Activated naive CD4-positive, alpha-beta T cell treated with Interleukin-2 at 50 U/mL for 16 hours (primary cell): ENCODE measurements at regions not wholly inside any gene's neighbourhood (a gene's known extent, or its start where the extent isn't known, plus 50 kb on each side); places are given as distances from the start of the nearest gene placed in this dataset.
"Not testable (repeated sequence)": the region's sequence is repeated elsewhere in the genome, so short reads cannot be mapped to it uniquely, and the experiment has no call there.

Source experiments
- DNase-seq: peaks from one replicate; pipeline ENCODE4 v3.0.0-alpha.2; 2020

GRCh38 chr15:54840621-54841398, 355.9 kb downstream of the RSL24D1 start:
- DNase-seq, result no peak

- no peak for DNase-seq
Measured at GRCh38 chr15:54839379-54839778, 357.4 kb downstream of the RSL24D1 start.

- no peak for DNase-seq
Measured at GRCh38 chr15:54836052-54836795, 360.5 kb downstream of the RSL24D1 start.

GRCh38 chr15:54829821-54830220, 366.9 kb downstream of the RSL24D1 start:
- no peak for DNase-seq

- DNase-seq, result no peak
Measured at GRCh38 chr15:54820811-54821210, 375.9 kb downstream of the RSL24D1 start.

- no peak for DNase-seq
Measured at GRCh38 chr15:54820098-54820497, 376.6 kb downstream of the RSL24D1 start.

- DNase-seq, result no peak
Measured at GRCh38 chr15:54816401-54816800, 380.3 kb downstream of the RSL24D1 start.

GRCh38 chr15:54815556-54815955, 381.2 kb downstream of the RSL24D1 start:
- no peak for DNase-seq

GRCh38 chr15:54812383-54812782, 384.4 kb downstream of the RSL24D1 start:
- DNase-seq, result no peak

- no peak for DNase-seq
Measured at GRCh38 chr15:54810496-54810895, 386.2 kb downstream of the RSL24D1 start.

GRCh38 chr15:54810031-54810430, 386.7 kb downstream of the RSL24D1 start:
- no peak for DNase-seq

GRCh38 chr15:54808321-54808720, 388.4 kb downstream of the RSL24D1 start:
- no peak for DNase-seq

- DNase-seq, result no peak
Measured at GRCh38 chr15:54803987-54804386, 392.8 kb downstream of the RSL24D1 start.

GRCh38 chr15:54803134-54803808, 393.5 kb downstream of the RSL24D1 start:
- DNase-seq, result no peak

GRCh38 chr15:54792526-54792925, 404.2 kb downstream of the RSL24D1 start:
- DNase-seq, result no peak

GRCh38 chr15:54790693-54791092, 406.0 kb downstream of the RSL24D1 start:
- no peak for DNase-seq

- DNase-seq, result no peak
Measured at GRCh38 chr15:54789376-54789775, 407.4 kb downstream of the RSL24D1 start.

GRCh38 chr15:54781220-54781619, 415.5 kb downstream of the RSL24D1 start:
- DNase-seq, result not testable (repeated sequence)

- DNase-seq, result no peak
Measured at GRCh38 chr15:54779271-54779670, 417.5 kb downstream of the RSL24D1 start.

- no peak for DNase-seq
Measured at GRCh38 chr15:54776410-54776809, 420.3 kb downstream of the RSL24D1 start.

- DNase-seq, result no peak
Measured at GRCh38 chr15:54772663-54773062, 424.1 kb downstream of the RSL24D1 start.

GRCh38 chr15:54749461-54749860, 447.3 kb downstream of the RSL24D1 start:
- not testable (repeated sequence) for DNase-seq

GRCh38 chr15:54722342-54722986, 474.3 kb downstream of the RSL24D1 start:
- no peak for DNase-seq
